ENCODE measurements at regions not wholly inside any gene's neighbourhood (a gene's known extent, or its start where the extent isn't known, plus 50 kb on each side); places are given as distances from the start of the nearest gene placed in this dataset.

- DNase-seq, result no peak
These were observed 295.9 kb upstream of the ZNF32 start for GRCh38 chr10:43944381-43945093.

GRCh38 chr10:43943818-43944360 lies 295.2 kb upstream of the ZNF32 start:
- DNase-seq, result no peak

GRCh38 chr10:43943119-43943817 lies 294.6 kb upstream of the ZNF32 start:
- DNase-seq, result no peak

- no peak for DNase-seq
These were observed 293.6 kb upstream of the ZNF32 start for GRCh38 chr10:43942096-43942850.

GRCh38 chr10:43940898-43941837 lies 292.5 kb upstream of the ZNF32 start:
- DNase-seq, result no peak

GRCh38 chr10:43939939-43940820 lies 291.5 kb upstream of the ZNF32 start:
- DNase-seq, result no peak

- no peak for DNase-seq
These were observed 290.8 kb upstream of the ZNF32 start for GRCh38 chr10:43939389-43939938.

- no peak for DNase-seq
These were observed 290.1 kb upstream of the ZNF32 start for GRCh38 chr10:43938810-43939209.

GRCh38 chr10:43931308-43931930 lies 282.7 kb upstream of the ZNF32 start:
- DNase-seq, result no peak

- DNase-seq, result no peak
These were observed 282.1 kb upstream of the ZNF32 start for GRCh38 chr10:43930777-43931176.

GRCh38 chr10:43930243-43930642 lies 281.6 kb upstream of the ZNF32 start:
- no peak for DNase-seq

GRCh38 chr10:43929122-43929521 lies 280.4 kb upstream of the ZNF32 start:
- no peak for DNase-seq

GRCh38 chr10:43928425-43928968 lies 279.8 kb upstream of the ZNF32 start:
- no peak for DNase-seq

- no peak for DNase-seq
These were observed 278.3 kb upstream of the ZNF32 start for GRCh38 chr10:43926875-43927406.

GRCh38 chr10:43926371-43926770 lies 277.7 kb upstream of the ZNF32 start:
- no peak for DNase-seq

- DNase-seq, result no peak
These were observed 277.1 kb upstream of the ZNF32 start for GRCh38 chr10:43925793-43926192.

- DNase-seq, result no peak
These were observed 274.6 kb upstream of the ZNF32 start for GRCh38 chr10:43923328-43923727.

- DNase-seq, result no peak
These were observed 273.9 kb upstream of the ZNF32 start for GRCh38 chr10:43922335-43923280.

GRCh38 chr10:43921881-43922280 lies 273.2 kb upstream of the ZNF32 start:
- no peak for DNase-seq
